Muscle layer of duodenum (tissue), 2 donors: ENCODE measurements at regions not wholly inside any gene's neighbourhood (a gene's known extent, or its start where the extent isn't known, plus 50 kb on each side); places are given as distances from the start of the nearest gene placed in this dataset.

Experiments
- H3K27ac ChIP-seq: one replicate; pipeline ENCODE4 v1.7.0; 2013; ENCODE audit warnings: mild to moderate bottlenecking, low read length
- H3K27me3 ChIP-seq: one replicate; pipeline ENCODE4 v1.7.0; 2013; ENCODE audit warnings: low read depth, mild to moderate bottlenecking, control low read depth, low read length
- H3K36me3 ChIP-seq, 2 donors: one replicate each; pipeline ENCODE4 v1.7.0; 2013; ENCODE audit warnings: low read length in 2 of 2, control low read depth in 1 of 2, mild to moderate bottlenecking in 1 of 2; ENCODE audit not compliant: insufficient read depth in 2 of 2, control insufficient read depth in 1 of 2
- H3K4me1 ChIP-seq, 2 donors: one replicate each; pipeline ENCODE4 v1.7.0; 2013; ENCODE audit warnings: low read length in 2 of 2, mild to moderate bottlenecking in 2 of 2, control low read depth in 1 of 2, moderate library complexity in 1 of 2; ENCODE audit not compliant: insufficient read depth in 2 of 2, control insufficient read depth in 1 of 2
- H3K4me3 ChIP-seq, 2 donors: one replicate each; pipeline ENCODE4 v1.7.0; 2013; ENCODE audit warnings: low read length in 2 of 2, low read depth in 1 of 2, mild to moderate bottlenecking in 1 of 2
- H3K9me3 ChIP-seq, 2 donors: one replicate each; pipeline ENCODE4 v1.7.0; 2013; ENCODE audit warnings: low read length in 2 of 2, control low read depth in 1 of 2, mild to moderate bottlenecking in 1 of 2; ENCODE audit not compliant: control insufficient read depth in 1 of 2
- donor health status: healthy.

- H3K4me1 ChIP-seq = no peaks in the 10 kb centered on the region
- H3K4me3 ChIP-seq = no peak overlapping the region
- H3K9me3 ChIP-seq = peaks cover 0 to 3% of the 10 kb centered on the region in 2 donors
- H3K27me3 ChIP-seq = no peaks in the 10 kb centered on the region
- no peaks in the 10 kb centered on the region for H3K36me3 ChIP-seq
- H3K27ac ChIP-seq = no peak overlapping the region
These were observed 318.5 kb downstream of the GRB14 start for GRCh38 chr2:164302786-164303185.

- Histone ChIP-seq H3K9me3 (no peaks in the 10 kb centered on the region), H3K27ac (no peak overlapping the region), H3K27me3 (no peaks in the 10 kb centered on the region), H3K36me3 (no peaks in the 10 kb centered on the region), H3K4me3 (no peak overlapping the region), H3K4me1 (no peaks in the 10 kb centered on the region)
These were observed 333.0 kb downstream of the GRB14 start for GRCh38 chr2:164288235-164288634.

- Histone ChIP-seq H3K27me3 (no peaks in the 10 kb centered on the region), H3K4me3 (no peak overlapping the region), H3K4me1 (no peaks in the 10 kb centered on the region), H3K36me3 (no peaks in the 10 kb centered on the region), H3K27ac (no peak overlapping the region), H3K9me3 (no peaks in the 10 kb centered on the region)
These were observed 334.2 kb downstream of the GRB14 start for GRCh38 chr2:164287056-164287455.

- no peak overlapping the region for H3K27ac ChIP-seq
- H3K36me3 ChIP-seq = no peaks in the 10 kb centered on the region
- no peaks in the 10 kb centered on the region for H3K27me3 ChIP-seq
- H3K4me1 ChIP-seq = no peaks in the 10 kb centered on the region
- H3K9me3 ChIP-seq = no peaks in the 10 kb centered on the region
- no peak overlapping the region for H3K4me3 ChIP-seq
These were observed 335.7 kb downstream of the GRB14 start for GRCh38 chr2:164285576-164285975.

- H3K4me3 ChIP-seq = no peak overlapping the region
- no peaks in the 10 kb centered on the region for H3K4me1 ChIP-seq
- no peaks in the 10 kb centered on the region for H3K9me3 ChIP-seq
- H3K36me3 ChIP-seq = no peaks in the 10 kb centered on the region
- no peak overlapping the region for H3K27ac ChIP-seq
- H3K27me3 ChIP-seq = no peaks in the 10 kb centered on the region
These were observed 339.4 kb downstream of the GRB14 start for GRCh38 chr2:164281896-164282295.

- Histone ChIP-seq H3K4me3 (no peak overlapping the region), H3K27ac (no peak overlapping the region), H3K36me3 (no peaks in the 10 kb centered on the region)
These were observed 345.6 kb downstream of the GRB14 start for GRCh38 chr2:164275659-164276058.

GRCh38 chr2:164260506-164260905 is 360.8 kb downstream of the GRB14 start:
- no peaks in the 10 kb centered on the region for H3K27me3 ChIP-seq
- no peak overlapping the region for H3K4me3 ChIP-seq
- no peak overlapping the region for H3K27ac ChIP-seq
- no peaks in the 10 kb centered on the region for H3K36me3 ChIP-seq
- H3K9me3 ChIP-seq = no peaks in the 10 kb centered on the region
- peaks cover 0 to 3% of the 10 kb centered on the region in 2 donors for H3K4me1 ChIP-seq

More at GRCh38 chr2:164275659-164276058, 345.6 kb downstream of the GRB14 start:
- no peaks in the 10 kb centered on the region for H3K27me3 ChIP-seq
- H3K4me1 ChIP-seq = no peaks in the 10 kb centered on the region
- no peaks in the 10 kb centered on the region for H3K9me3 ChIP-seq

- Histone ChIP-seq H3K4me1 (peaks cover 0 to 3% of the 10 kb centered on the region in 2 donors), H3K27ac (no peak overlapping the region), H3K9me3 (no peaks in the 10 kb centered on the region), H3K27me3 (no peaks in the 10 kb centered on the region), H3K36me3 (no peaks in the 10 kb centered on the region), H3K4me3 (no peak overlapping the region)
These were observed 363.5 kb downstream of the GRB14 start for GRCh38 chr2:164257742-164258141.

GRCh38 chr2:164252568-164253287 is 368.6 kb downstream of the GRB14 start:
- Histone ChIP-seq H3K4me3 (no peak overlapping the region), H3K27ac (no peak overlapping the region), H3K9me3 (no peaks in the 10 kb centered on the region), H3K36me3 (no peaks in the 10 kb centered on the region), H3K4me1 (peaks cover 0 to 3% of the 10 kb centered on the region in 2 donors), H3K27me3 (no peaks in the 10 kb centered on the region)

GRCh38 chr2:164243315-164243714 is 378.0 kb downstream of the GRB14 start:
- Histone ChIP-seq H3K27me3 (no peaks in the 10 kb centered on the region), H3K27ac (no peak overlapping the region), H3K4me3 (no peak overlapping the region), H3K4me1 (no peaks in the 10 kb centered on the region), H3K9me3 (no peaks in the 10 kb centered on the region), H3K36me3 (no peaks in the 10 kb centered on the region)

GRCh38 chr2:164242409-164242808 is 378.9 kb downstream of the GRB14 start:
- H3K4me3 ChIP-seq = no peak overlapping the region
- H3K4me1 ChIP-seq = no peaks in the 10 kb centered on the region
- H3K36me3 ChIP-seq = no peaks in the 10 kb centered on the region
- no peaks in the 10 kb centered on the region for H3K27me3 ChIP-seq
- no peak overlapping the region for H3K27ac ChIP-seq
- no peaks in the 10 kb centered on the region for H3K9me3 ChIP-seq

GRCh38 chr2:164234074-164234473 is 387.2 kb downstream of the GRB14 start:
- H3K27ac ChIP-seq = no peak overlapping the region
- no peaks in the 10 kb centered on the region for H3K27me3 ChIP-seq
- no peaks in the 10 kb centered on the region for H3K4me1 ChIP-seq
- no peak overlapping the region for H3K4me3 ChIP-seq
- H3K36me3 ChIP-seq = no peaks in the 10 kb centered on the region
- no peaks in the 10 kb centered on the region for H3K9me3 ChIP-seq
